Activated T-cell treated with anti-CD3 and anti-CD28 coated beads for 24 hours (primary cell): ENCODE measurements at regions not wholly inside any gene's neighbourhood (a gene's known extent, or its start where the extent isn't known, plus 50 kb on each side); places are given as distances from the start of the nearest gene placed in this dataset.
A peak's percentile ranks its signal among the peaks of the same experiment; 100 is the strongest.
"Not testable (repeated sequence)": the region's sequence is repeated elsewhere in the genome, so short reads cannot be mapped to it uniquely, and the experiment has no call there.

Experiments
- DNase-seq: peaks from one replicate; pipeline ENCODE4 v3.0.0-alpha.2; 2020; ENCODE audit warnings: low read depth

DNA sequence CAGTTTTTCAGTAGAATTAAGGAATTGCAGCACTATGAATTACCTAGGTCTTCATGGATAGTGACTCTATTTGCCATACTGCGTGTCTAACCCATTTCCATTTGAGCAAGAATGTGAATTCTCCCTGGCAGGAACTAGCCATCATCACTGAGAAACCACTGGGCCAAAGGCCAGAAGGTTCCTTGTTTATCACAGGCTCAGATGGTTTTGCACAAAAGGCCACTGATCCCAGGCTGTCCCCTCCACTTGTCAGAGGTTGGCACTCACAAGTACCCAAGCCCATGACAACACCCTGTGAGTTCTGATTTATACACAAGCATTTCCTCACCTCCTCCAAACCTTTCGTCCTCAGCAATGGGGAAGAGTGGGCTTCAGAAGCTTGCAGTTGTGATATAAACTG lies 131.8 kb downstream of the FOXB1 start:
- DNase-seq = no peak

DNA sequence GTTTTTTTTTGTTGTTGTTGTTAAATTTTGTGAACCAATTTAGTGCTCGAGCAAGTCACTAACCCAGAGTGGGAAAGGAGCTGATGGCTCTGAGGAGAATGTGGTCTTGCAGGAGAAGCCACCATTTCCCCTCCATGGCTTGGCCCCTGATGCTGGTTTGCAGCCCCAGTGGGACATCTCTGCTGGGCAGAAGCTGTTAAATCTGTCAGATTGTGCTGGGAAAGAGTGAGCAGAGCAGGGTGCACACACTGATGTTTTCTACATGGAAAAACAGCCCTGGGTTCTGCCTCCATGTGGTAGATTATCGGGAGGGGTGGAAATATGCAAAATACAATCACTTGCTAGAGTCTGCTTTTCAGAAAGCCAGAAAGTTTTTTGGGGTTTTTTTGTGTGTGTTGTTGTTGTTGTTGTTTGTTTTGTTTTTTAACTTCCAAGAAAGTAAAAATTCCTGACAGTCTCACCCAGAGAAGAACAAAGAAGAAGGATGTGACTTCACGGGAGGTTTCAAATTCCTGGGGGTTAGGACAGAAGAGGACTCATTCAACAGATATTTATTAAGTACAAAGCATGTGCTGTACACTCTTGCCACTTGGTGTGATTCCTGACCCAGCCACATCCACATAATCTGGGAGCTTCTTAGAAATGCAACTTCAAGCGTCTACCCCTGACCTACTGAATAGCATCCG lies 133.7 kb downstream of the FOXB1 start:
- no peak for DNase-seq

DNA sequence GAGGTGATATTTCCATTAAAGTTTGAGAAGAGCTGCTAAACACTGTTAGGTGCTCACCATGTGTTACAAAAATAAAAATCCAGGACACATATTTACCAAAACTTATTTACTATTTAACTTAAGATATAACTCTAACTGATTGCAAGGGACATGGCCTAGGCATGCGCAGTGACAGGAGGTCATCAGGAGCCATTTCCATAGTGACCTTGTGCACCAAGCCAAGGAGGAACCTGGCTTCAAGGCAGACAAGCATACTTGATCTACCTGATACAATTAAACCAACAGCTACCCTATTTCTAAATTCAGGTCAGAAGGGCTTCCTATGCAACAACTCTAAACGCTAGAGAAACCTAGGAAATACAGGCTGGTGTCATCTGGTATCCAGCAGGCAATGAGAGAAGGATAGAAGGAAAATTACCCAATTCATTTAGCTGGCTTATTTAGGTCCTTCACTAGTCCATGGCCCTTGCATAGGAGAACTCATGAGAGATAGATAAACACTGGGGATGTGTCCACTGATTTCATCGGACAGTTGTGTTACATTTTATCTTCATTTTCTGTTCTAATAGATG lies 134.4 kb downstream of the FOXB1 start:
- DNase-seq = no peak

DNA sequence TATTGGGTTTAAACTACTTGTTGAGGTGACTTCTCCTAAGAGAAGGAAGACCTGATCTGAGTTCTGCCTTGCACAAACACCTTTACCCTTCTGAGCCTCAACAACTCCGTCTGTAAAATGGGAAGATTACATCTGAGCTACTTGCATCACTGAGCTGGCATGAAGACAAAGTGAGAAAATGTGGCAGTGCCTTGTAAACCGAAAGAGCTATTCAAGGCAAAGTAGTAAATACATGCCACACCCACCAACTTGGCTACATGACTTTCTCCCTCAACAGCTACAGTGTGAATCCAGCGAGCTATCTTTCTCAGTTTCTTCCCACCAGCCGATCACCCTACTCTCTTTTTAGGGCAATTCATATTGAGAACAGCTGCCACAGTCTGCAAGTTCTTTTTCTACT lies 148.3 kb downstream of the FOXB1 start:
- DNase-seq = no peak

DNA sequence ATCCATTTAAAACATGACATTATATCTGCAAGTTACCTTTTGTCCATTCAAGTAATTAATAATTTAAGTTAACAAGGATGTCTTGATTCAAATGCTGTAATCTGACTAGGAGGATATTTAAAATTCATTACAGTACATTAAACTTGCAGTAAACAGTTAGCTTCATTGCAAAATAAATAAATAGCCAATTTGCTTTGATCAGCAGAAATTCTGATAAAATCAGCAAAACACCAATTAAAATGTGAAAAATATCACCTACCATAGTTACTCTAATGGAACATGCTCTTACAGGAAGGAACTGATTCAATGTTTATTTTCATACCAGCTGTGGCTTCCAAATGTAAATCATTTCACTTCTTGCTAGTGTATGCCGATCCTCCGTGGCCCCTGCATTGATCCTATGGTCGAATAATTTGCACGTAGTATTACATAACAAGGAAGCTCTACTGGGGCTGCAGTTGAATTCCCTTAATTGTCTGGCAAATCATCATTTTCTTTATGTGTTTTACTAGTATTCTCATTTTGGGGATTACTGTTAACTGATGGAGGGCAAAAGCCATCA lies 150.7 kb downstream of the FOXB1 start:
- DNase-seq = no peak

DNA sequence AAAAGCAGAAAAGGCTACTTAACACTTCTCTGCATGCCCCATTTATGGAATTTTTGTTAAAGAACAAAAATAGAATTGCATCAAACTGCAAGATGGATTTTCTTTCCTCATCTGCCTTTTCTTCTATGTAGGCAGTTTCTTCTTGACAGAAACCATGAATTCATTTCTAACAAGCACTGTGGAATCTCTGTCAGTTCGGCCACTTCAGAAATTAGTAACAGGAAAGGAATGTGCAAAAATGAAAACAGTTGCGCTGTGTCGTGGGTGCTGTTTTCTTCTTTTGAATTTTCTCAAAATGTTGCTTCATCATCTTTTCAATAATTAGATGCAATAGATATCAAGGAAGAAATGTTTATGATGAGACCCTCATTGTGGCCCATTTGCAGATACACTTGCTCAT lies 151.6 kb downstream of the FOXB1 start:
- no peak for DNase-seq

DNA sequence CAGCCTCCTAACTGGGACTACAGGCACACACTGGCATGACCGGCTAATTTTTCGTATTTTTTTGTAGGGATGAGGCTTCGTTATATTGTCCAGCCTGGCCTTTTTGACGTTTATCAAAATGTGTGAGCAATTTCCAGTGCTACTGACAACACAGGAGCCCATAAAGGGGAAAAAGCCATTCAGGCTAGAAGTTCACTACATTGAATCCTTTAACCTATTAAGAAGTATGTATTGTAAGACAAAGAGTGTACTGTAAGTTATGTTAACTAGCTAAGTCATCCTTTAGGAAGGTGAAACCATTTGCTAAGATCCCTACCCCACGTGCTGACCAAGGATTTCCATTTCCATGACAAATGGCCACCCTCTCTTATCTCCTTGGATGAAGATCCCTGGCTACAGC lies 156.8 kb downstream of the FOXB1 start:
- no peak for DNase-seq

DNA sequence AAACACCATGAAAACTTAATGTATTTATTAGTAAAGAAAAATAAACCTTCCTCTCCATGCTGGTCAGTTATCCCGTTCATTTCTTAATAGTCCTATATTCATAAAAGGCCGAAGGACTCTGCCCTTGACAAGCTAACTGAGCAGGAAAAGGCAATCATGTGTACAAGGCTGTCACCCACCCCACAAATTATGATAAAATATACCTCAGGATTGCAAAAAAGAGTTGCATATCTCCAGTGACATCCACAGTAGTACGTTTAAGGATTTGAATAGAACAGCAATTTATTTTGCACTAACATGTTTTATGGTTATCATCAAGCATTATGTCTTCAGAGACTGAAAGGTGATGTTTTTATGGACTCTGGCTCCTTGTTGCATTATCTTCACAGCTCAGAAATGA lies 157.6 kb downstream of the FOXB1 start:
- DNase-seq = no peak

DNA sequence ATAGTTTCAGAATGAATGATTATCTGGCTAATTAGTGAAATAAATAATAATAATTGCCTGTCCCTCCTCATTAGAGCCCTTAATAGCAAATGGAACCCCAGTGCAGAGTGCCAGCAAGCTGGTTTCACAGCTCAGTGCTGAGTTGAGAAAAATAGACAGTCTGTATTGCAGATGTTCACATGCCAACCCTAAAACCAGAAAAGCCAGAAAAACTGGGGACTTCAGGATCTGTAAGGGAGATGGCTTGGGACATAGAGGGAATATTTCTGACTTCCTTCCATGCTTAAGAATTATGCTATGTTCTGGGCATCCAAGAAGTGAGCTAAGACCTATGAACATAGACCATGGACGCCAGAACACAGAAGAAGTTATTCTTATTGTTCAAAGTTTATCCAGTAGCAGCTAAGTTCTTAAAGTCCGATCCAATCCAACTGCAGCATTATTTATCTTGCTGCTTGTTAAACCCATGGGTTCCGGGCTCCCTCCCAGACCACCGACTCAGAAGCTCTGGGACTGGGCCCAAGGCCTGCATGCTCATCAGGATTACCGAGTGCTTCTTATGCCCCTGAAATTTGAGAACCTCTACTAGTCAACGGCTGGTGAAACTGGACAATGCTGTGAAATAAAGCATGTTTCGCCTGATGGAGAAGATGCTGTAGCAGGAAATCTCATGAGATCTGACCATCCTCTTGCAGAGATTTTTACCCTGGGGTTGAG lies 158.3 kb downstream of the FOXB1 start:
- no peak for DNase-seq

DNA sequence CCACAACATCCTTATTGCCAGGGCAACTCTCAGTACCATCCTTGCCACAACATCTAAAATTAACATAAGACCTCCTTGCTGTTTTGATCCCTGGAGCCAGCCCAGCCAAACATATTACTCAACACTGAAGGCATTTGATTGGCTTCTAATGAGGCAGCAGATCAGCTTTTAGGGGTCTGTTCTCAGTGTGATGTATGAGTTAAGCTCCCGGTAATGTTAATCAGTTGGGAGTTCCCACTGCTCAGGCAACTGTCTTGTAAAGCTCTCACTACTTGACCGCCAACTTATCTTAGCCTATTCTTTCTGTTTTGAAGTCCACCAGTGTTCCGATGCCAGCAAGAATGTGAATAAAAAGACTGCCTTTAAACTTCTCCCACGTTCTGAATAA lies 158.9 kb downstream of the FOXB1 start:
- DNase-seq = no peak

DNA sequence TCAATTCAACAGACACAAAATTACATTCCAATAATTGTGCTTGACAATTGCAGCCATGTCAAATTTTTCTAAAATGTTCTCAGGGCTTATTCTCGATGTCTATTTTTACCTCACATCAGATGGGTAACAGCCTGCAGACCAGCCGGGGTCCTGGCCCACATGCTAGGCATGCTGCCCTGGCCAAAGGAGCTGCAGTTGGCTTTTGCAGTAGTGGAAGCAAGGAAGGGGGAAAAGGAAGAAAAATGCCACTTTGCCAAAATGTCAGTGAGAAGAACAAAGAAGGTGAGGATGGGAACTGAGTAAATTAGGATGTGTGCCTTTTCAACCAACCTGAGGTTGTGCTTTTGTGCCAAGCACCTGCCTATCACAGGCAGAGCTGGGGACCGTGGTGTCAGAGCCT lies 161.0 kb downstream of the FOXB1 start:
- no peak for DNase-seq

DNA sequence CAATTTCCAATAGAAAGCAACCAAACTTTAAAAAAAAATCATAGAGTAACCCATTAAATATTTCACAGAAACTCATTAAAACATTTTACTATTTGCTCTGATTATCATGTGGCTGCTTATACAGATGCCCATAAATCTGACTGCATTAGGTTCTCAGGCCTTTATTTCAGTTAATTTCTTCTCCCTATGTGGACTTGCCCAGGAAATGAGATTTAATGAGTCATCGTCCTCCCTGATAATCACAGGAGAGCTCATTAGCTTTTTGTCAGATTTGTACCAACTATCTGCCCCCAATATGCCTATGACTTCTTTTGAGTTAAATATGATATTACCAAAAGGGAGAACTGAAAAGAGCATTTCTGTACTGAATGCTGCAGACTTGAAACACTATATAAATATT lies 168.0 kb downstream of the FOXB1 start:
- no peak for DNase-seq

DNA sequence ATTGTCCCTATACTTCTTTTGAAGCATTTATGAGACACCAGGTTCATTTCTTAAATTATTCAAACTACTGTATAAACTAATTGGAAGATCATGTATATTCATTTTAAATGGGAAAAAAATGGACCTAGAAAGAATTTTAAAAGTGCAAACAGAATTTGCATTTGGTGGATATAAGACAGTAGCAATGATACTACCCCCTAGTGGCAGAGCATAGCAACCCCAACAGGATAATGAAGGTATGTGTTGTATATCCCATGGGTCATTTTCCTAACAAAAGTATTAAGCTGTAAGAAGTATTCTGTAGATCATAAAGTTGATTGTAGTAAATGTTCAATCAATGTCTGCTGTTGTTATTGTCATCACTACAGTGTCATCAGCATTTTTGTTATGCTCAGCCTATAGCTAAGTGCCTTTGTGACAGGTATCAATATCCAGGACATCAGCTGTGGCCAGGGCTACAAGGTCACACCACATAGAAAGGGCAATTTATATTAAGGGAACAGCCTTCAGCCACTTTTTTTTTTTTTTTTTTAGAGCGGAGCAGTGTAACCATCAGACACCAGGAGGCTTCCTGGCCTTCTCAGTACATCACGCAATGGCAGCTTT lies 175.8 kb downstream of the FOXB1 start:
- peak; percentile 4 for DNase-seq

DNA sequence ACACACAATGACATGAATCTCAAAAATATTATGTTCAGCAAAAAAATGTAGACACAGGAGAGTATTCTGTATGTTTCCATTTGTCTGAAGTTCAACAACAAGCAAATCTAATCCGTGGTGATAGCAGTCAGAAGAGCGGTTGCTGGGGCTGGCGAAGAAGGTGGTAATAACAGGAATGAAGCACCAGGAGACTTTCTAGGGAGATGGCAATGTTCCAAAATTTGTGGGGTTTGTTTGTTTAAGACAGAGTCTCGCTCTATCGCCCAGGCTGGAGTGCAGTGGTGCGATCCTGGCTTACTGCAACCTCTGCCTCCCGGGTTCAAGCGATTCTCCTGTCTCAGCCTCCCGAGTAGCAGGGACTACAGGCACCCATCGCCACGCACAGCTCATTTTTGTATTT lies 177.8 kb downstream of the FOXB1 start:
- not testable (repeated sequence) for DNase-seq

DNA sequence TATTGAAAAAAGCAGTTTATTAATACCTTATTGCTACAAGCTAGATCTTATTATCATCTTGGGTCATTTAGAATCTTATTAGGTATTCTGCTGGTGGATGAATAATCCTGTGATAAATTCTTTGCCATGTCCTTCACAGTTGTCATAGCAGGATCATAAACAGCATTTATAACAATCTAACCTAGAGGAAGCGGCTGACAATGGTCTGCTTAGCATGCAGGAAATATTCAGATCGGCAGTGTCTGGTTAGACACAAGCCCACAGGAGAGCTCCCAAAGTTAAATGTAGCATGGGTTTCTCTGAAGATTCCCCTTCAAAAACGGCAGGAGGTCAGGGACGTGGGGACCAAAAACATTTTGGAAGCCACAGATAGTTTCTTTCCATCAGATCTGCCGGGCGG lies 179.3 kb downstream of the FOXB1 start:
- no peak for DNase-seq

DNA sequence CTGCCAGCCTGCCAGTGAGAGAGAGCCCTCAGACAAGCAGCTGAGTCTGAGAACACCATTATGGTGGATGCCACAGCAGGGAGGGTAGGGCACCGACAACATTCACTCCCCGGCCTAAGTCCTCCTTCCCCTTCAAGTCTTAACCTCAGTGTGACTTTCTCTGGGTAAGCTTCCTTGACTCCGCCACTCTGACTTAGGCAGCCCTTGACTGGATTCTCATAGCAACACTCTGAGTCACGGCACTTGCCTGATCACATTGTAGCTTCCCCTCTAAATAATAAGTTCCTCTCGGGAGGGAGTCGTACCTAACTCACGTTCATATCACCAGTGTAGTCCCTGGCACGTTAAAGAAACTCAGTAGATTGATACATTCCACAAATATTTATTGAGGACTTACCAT lies 180.5 kb downstream of the FOXB1 start:
- no peak for DNase-seq

DNA sequence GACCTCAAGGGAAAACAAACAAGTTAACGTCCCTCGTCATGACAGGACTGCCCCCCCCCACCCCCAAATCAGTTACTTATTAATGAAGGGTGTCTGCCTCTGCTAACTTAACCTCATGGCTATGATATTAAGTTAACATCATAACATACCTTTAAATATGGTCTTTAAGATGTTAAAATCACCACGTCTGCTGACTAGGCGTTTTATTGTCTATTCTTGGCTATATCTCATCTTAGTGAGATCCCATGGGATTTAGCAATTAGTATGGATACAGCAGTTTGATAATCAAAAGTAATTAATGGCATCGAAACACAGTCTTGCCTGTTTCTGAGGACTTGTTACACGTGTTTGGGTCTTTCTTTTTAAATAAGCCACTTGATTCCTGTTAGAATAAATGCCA lies 186.9 kb downstream of the FOXB1 start:
- DNase-seq = no peak

DNA sequence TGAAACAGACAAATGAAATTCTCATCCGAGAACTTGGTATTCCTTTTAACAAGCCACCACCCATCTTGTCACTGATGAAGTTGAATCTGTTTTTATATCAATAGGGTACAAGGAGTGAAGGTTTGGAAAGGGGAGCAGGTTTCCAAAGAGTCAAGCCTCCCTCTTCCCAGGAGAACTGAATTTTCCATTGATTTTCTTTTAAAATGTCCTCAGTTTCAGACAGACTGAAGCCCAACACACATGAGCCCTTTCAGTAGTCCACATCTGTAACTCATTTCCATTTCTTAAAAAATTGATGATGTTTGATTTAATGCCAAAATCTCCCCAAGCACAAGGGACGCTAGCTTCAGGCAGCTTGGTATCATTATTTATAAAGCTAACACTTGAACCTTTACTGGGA lies 187.7 kb downstream of the FOXB1 start:
- DNase-seq = no peak

DNA sequence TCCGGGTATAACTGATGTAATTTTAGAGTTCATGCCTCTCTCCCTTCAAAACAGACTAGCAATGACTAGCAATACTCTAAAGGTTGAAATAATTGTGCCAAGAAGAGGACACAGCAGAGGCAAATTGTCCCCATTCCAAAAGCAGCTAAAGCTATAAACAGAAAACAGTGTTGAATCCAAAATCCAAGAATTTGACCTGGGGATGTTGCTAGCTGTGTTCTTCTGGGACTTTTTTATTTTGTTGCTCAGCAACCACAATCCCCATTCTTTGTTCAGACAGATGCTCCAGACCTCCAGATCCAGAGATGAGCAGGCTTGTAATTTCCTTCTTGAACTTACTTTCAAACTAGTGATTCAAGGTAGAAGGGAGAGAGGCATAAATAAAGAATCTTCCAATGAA lies 191.5 kb downstream of the FOXB1 start:
- no peak for DNase-seq

DNA sequence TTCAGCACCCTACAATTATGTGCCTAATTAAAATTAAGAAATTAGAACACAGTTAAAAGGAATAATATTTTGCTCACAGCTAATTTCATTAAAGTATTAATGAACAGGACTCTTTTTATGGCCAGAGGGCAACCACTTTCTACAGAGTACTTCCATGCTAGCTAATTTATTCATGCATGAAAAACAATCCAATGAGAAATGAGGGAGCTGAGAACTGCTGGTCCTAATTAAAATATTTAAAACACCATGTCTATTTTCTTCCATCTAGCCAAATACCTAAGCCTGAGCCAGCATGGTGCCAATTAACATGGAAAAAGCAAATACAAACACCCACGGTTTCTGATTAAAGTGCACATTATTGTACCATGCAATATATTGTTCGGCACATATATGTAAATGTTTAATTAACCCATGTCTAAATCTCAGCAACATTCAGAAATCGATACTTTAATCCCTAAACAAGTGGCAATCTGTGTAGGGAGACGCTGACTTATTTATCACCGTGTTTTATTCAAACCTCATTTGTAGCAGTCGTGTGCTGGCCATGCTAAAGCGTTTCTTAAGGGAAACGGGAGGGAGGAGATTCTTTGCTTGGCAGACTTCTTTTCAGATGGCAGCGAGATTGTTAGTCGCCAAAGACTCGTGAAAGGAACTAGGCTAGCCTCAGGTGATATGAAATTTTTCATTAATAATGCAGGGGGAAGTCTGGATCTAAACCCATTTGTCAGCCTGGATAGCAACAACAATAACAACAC lies 193.5 kb downstream of the ANXA2 start:
- no peak for DNase-seq

DNA sequence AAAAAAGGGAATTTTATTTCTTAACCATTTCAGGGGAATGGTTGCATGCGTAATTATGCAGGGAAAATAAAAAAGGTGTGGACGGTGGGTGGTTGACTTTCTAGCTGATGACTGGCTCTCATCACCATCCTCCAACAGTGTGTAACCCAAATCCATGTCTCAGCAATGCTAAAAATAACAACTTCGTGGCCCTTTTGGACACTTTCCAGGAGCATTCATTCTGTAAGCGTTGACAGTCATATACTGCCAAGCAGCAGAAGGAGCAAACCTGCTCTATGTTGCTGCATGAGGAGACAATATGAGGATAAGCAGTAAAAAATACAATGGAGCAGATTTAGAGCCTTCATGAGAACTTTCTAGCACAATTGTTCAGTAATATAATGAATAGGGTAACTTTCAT lies 189.1 kb downstream of the ANXA2 start:
- DNase-seq = no peak

DNA sequence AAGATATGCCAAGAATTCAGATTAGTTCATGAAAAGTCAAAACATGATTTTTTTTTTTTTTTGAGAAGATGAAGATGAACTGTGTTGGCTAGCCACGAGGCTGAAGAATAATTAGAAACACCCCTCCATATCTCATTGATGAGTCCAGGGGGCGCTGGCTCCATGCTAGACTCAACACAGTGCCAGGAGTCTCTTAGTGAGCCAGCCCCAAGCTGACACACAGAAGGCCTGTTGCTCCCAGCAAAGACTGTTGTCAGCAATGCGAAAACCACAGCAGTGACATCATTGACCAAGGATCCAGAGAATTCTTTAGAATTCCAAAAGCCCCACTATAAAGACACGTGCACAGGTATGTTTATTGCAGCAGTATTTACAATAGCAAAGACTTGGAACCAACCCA lies 185.2 kb downstream of the ANXA2 start:
- no peak for DNase-seq
